Type B pancreatic cell (in vitro differentiated cells): ENCODE measurements at regions not wholly inside any gene's neighbourhood (a gene's known extent, or its start where the extent isn't known, plus 50 kb on each side); places are given as distances from the start of the nearest gene placed in this dataset.

Source experiments
- DNase-seq: peaks from one replicate; pipeline ENCODE4 v3.0.0; 2021; ENCODE audit warnings: mixed read lengths; ENCODE audit not compliant: unreplicated experiment; ENCODE audit errors: extremely low spot score
- H3K27ac Mint-ChIP-seq: 2 replicates; pipeline ENCODE4 v1.8.0; 2021; ENCODE audit warnings: mild to moderate bottlenecking, mixed read lengths
- H3K27me3 Mint-ChIP-seq: 2 replicates; pipeline ENCODE4 v1.8.0; 2021; ENCODE audit warnings: mixed read lengths
- H3K36me3 Mint-ChIP-seq: 2 replicates; pipeline ENCODE4 v1.8.0; 2021; ENCODE audit warnings: mixed read lengths
- H3K4me1 Mint-ChIP-seq: one replicate; pipeline ENCODE4 v1.8.0; 2021; ENCODE audit warnings: mixed read lengths; ENCODE audit not compliant: unreplicated experiment
- H3K4me3 Mint-ChIP-seq: 2 replicates; pipeline ENCODE4 v1.8.0; 2021; ENCODE audit warnings: mild to moderate bottlenecking, mixed read lengths
- H3K9me3 Mint-ChIP-seq: 2 replicates; pipeline ENCODE4 v1.8.0; 2021; ENCODE audit warnings: mixed read lengths
- TF ChIP-seq, protein P1 (sequence below): fragments of 200-600 bp; sonication (generic); conservative IDR thresholded peaks from 2 replicates; pipeline ENCODE4 v1.5.0; 2021; ENCODE audit warnings: antibody characterized with exemption, mild to moderate bottlenecking

DNA sequence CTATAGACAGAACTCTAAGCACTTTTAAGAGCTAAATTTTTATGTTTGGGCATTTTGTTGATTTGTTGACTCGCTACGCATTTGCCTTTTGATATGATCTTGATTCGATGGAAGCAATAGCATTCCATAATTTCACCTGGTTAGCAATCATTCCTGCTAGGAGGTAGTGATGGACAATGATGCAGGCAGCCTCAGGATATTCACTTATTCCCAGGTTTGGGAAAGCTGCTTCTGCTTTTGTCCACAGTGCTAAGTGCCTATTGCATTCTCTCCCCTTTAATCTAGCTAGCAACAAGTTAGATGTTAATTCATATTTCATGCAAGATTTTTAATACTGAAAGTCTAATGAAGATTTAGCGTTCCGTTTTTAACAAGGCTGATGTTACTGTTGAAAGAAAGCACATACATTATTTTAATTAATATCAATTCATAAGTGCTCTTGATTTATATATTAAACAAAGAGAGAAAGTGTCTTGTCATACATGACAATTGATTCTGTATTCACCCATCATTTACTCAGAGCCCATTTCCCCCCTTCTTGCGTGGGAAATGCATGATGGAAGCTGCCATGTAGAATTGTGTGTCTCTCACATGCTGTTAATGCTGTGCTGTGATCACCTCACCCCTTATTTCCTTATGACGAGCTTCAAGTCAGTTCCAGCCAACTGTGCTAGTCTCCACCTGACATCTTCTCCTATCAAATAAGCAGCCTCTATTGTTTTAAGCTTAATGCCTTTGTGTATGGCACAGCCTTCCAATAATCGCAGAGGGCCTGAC, 53.0 kb upstream of the TMCO5A start:
- Mint-ChIP-seq H3K9me3 (no peaks in the 10 kb centered on the region), H3K4me3 (no peak overlapping the region), H3K4me1 (peaks cover 34% of the 10 kb centered on the region), H3K27me3 (peaks cover 3% of the 10 kb centered on the region), H3K27ac (no peak overlapping the region), H3K36me3 (no peaks in the 10 kb centered on the region)
- DNase-seq = no peak
- TF ChIP-seq, protein P1, sequence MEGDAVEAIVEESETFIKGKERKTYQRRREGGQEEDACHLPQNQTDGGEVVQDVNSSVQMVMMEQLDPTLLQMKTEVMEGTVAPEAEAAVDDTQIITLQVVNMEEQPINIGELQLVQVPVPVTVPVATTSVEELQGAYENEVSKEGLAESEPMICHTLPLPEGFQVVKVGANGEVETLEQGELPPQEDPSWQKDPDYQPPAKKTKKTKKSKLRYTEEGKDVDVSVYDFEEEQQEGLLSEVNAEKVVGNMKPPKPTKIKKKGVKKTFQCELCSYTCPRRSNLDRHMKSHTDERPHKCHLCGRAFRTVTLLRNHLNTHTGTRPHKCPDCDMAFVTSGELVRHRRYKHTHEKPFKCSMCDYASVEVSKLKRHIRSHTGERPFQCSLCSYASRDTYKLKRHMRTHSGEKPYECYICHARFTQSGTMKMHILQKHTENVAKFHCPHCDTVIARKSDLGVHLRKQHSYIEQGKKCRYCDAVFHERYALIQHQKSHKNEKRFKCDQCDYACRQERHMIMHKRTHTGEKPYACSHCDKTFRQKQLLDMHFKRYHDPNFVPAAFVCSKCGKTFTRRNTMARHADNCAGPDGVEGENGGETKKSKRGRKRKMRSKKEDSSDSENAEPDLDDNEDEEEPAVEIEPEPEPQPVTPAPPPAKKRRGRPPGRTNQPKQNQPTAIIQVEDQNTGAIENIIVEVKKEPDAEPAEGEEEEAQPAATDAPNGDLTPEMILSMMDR = no peak

DNA sequence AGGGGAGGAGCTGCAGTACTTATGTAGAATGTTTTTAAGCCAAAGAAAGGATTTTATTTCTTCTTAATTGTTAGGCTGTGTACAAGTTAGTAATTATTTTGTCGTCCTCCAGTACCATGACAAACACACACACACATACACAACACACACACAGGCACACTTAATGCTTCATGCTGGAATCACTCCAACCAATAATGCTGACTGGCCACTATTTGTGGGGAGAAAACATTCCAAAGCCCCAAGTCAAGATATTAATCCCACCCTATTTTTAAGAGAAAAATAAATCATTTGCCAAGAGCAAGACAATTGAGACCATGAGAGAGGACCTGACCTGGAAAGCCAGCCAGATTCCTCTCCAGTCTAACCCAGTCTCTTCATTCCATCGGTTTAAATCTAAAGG, 51.8 kb upstream of the TMCO5A start:
- peaks cover 28% of the 10 kb centered on the region for H3K4me1 Mint-ChIP-seq
- H3K27me3 Mint-ChIP-seq = peaks cover 3% of the 10 kb centered on the region
- no peaks in the 10 kb centered on the region for H3K9me3 Mint-ChIP-seq
- H3K4me3 Mint-ChIP-seq = no peak overlapping the region
- no peaks in the 10 kb centered on the region for H3K36me3 Mint-ChIP-seq
- TF ChIP-seq, protein P1 = no peak
- no peak for DNase-seq
- H3K27ac Mint-ChIP-seq = no peak overlapping the region
